HG03442 (cell line): ENCODE measurements at regions not wholly inside any gene's neighbourhood (a gene's known extent, or its start where the extent isn't known, plus 50 kb on each side); places are given as distances from the start of the nearest gene placed in this dataset.

Experiments used
- ATAC-seq: cut with Tn5 transposase; IDR thresholded peaks from one replicate; pipeline ENCODE4 v1.9.1; 2021; ENCODE audit warnings: mild to moderate bottlenecking, moderate library complexity; ENCODE audit not compliant: unreplicated experiment

- ATAC-seq, result no peak
Measured at GRCh38 chr2:59012234-59012633, 771.1 kb upstream of the FANCL start.

GRCh38 chr2:59008950-59009349 is 767.8 kb upstream of the FANCL start:
- no peak for ATAC-seq

- ATAC-seq, result no peak
Measured at GRCh38 chr2:59005836-59006615, 764.9 kb upstream of the FANCL start.

- no peak for ATAC-seq
Measured at GRCh38 chr2:59004621-59005020, 763.5 kb upstream of the FANCL start.

- no peak for ATAC-seq
Measured at GRCh38 chr2:59000796-59001195, 759.7 kb upstream of the FANCL start.

DNA sequence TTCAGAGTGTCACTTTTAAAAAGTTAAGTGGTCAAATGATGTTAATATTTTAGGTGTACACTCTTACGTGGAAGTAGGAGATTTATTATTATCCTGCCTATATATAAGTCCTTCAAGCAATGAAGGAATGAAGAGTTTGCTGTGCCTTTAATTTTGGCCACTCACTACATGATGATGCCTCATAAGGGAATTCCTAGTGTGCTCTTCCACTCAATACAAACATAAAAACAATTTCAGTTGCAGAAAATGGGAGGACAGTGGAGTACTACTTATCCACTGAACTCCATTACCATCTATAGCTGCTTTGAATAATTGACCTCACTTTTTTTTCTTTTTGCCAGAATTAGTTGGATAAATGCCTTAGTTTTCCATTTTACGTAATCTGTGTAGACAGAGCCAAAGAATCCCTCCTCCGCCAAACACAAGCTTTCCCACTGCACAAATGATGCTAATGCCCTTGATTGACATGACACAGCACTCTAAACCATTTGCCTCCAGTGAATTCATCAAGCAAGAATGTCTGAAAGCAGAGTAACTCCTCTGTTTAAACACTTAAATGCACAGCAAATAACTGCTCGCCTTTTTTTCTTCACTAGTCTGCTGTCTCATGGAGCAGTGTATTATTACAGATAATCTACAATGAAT is 751.1 kb upstream of the FANCL start:
- no peak for ATAC-seq

DNA sequence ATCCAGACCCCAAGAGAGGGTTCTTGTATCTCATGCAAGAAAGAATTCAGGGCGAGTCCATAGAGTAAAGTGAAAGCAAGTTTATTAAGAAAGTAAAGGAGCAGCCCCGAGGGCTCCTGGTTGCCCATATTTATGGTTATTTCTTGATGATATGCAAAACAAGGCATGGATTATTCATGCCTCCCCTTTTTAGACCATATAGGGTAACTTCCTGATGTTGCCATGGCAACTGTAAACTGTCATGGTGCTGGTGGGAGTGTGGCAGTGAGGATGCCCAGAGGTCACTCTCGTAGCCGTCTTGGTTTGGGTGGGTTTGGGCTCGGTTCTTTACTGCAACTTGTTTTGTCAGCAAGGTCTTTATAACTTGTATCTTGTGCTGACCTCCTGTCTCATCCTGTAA is 750.2 kb upstream of the FANCL start:
- ATAC-seq, result no peak

DNA sequence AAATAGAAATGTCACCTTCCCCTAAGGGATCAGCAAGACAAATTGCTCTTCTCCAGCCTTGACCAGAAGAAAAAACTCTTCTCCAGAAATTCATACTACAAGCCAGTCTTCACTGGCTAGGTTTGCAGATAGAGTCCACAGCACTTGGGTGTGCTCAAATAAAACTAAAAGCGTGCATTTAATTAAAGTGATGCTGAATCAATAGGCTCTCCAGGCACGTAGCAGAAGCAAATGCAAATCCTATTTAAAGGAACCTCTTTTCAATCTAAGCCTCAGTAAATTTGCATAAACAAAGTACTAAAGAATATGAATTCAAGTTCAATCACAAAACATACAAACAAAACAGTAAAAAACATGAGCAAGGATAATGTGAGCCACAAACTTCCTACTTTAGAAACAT is 744.4 kb upstream of the FANCL start:
- ATAC-seq, result no peak

DNA sequence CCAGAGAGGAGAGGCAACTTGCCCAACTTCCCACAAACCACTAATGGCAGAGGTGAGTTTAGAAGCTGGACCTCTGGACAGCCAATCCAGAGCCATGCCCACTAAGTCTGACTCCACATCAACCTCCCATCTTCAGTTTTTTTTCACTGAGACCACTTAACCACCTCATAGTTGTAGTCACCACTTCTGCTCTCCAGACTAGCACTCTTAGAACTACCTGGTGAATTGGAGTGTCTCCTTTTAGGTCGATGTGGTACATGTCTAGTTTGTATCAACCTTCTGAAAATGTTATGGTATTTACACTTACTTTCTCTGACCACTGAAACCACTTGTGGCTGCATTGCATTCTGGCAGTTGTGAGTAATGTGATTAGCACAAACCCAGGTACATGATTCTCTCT is 743.6 kb upstream of the FANCL start:
- ATAC-seq, result no peak

DNA sequence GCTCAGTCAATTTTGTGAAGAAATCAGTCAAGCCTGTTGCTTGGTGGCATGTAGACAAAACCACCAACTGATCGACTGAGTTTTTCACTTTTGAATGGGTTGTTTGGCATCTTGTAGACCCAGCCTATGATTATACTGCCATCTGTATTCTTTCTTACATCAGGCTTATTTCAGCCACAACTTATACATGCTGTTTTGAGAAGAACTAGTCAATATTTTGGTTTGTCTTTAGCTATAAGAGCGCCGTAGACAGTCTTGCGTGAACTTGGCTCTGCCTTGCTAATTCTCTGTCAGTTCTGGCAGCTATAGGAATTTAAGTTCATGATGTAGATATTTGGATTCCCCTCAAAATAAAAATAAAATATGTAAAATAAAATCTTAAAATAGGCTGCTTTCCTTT is 742.0 kb upstream of the FANCL start:
- no peak for ATAC-seq

GRCh38 chr2:58981237-58981636 is 740.1 kb upstream of the FANCL start:
- no peak for ATAC-seq

GRCh38 chr2:58976375-58977071 is 735.4 kb upstream of the FANCL start:
- no peak for ATAC-seq

- ATAC-seq, result no peak
Measured at GRCh38 chr2:58974881-58975280, 733.8 kb upstream of the FANCL start.

DNA sequence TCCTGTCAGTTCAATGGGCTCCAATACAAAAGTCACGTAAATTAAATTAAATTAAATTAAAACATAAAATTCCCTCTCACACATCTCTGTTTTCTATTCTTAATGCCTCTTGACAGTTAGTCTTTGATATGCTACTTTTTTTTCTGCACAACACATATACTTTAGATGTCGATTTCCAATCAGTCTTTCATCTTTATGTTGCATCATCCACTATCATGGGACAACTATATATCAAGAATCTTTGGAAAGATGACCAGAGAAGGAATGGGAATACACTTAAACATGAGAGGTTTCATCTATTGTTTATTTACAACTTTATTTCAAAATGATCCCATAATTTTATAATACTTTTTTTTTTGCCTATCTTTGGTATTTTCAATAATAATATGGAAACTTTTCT is 733.3 kb upstream of the FANCL start:
- ATAC-seq, result no peak

GRCh38 chr2:58973811-58974281 is 732.7 kb upstream of the FANCL start:
- ATAC-seq, result no peak

- no peak for ATAC-seq
Measured at GRCh38 chr2:58972737-58973136, 731.6 kb upstream of the FANCL start.

DNA sequence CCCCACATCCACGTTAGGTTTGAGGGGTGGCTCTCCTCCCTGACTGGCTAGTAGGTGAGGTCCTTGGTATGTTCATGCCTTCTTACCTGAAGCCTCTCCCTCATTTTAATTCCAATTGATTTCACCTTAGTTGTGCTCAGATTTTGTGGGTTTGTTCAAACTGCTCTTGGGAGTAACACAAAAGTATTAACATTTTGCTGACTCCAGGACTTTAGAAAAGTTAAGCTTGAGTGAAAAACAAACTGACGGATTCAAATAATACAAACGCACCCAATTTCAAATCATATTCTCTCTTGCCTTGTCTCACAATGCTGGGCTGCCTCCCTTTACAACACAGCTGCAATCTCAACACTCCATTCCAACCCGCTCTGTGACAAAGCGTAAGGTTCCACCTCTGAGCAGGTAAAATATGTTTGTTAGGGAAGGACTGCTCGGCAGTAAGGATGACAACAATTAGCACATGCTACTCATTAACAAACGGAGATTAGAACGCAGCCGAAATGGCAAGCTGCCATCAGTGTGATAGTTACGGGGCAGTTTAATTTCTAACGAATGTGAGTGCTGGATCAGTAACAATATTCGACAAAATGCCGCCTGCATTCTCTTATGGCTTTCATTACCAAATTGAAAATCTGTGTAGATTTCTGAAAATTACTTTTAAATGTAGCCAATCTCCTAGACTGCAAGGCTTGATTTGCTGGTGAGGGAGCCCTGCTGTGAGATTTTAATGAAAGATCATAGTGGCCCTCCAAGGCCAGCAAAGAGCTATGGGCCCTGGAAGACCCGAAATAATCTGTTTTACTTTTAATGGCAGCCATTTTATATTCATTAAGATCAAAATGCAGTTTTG is 730.6 kb upstream of the FANCL start:
- ATAC-seq, result no peak

DNA sequence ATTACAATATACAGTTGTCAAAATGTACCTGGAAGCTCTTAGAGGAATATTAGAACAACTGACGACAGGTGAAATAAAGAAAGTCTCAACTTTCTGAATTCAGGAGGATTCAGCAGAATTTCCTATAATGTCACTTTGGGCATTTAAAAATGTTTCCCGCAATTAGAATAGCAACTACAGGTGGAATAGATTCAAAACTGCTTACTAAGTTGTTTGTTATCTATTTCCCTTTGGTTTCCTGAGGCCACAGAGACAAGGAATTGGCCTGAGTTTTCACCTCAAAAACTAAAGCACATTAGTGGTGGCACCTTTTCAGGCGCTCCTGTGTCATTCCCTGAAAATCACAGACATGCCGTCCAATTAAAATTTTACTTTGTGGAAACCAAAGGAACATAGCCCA is 729.2 kb upstream of the FANCL start:
- ATAC-seq, result no peak

GRCh38 chr2:58968885-58969284 is 727.8 kb upstream of the FANCL start:
- no peak for ATAC-seq

GRCh38 chr2:58967736-58968135 is 726.6 kb upstream of the FANCL start:
- ATAC-seq, result no peak

DNA sequence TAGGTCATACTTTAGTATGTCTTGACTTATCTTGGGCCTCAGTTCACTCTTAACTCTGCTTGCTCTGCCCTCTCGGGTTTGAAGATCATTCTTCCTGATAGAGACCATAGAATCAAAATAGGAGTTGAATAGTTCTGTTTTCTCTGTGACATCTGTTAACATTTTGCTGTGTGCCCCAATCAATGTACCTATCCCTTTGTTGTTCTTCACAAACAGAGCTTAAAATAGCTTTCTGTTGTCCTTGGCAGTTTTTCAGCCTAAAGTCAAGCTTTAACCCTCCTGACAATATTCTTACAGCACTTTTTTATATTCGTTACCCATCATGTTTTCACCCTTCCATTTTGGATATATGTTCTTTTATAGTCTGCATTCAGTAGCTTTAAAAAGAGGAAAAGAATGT is 724.5 kb upstream of the FANCL start:
- ATAC-seq, result no peak
